Retina (tissue), 1 donor: ENCODE measurements at regions not wholly inside any gene's neighbourhood (a gene's known extent, or its start where the extent isn't known, plus 50 kb on each side); places are given as distances from the start of the nearest gene placed in this dataset.

Experiments
- DNase-seq: peaks from one replicate; pipeline ENCODE4 v3.0.0-alpha.2; 2016

DNA sequence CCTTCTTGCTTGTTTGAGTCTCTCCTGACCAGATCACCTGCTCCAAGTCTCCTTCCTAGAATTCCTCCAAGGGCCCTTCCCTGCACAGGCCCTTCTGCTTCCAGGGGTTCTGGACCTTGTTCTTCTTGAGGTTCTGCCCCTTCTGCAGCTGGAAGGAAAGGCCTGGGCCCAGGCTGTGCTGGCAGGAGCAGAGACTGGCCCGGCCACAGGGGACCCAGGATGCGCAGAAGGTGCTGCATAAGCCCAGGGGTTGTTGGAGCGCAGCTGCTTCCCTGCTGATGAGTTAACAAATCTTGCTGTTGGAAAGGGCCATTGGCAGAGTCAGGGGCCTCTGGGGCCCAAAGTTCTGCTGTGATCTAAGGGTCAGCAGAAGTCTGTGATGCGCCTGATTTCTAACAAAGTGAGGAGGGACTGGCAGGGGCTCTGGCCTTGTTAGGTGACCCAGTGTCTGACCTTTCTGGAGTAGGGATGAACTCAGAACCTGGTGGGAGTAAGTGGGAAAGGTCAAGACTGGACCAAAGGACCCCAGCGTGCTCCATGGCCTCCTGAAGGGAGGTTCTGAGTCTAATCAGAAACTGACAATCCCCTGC, 509.8 kb downstream of the PTPRU start:
- no peak for DNase-seq

DNA sequence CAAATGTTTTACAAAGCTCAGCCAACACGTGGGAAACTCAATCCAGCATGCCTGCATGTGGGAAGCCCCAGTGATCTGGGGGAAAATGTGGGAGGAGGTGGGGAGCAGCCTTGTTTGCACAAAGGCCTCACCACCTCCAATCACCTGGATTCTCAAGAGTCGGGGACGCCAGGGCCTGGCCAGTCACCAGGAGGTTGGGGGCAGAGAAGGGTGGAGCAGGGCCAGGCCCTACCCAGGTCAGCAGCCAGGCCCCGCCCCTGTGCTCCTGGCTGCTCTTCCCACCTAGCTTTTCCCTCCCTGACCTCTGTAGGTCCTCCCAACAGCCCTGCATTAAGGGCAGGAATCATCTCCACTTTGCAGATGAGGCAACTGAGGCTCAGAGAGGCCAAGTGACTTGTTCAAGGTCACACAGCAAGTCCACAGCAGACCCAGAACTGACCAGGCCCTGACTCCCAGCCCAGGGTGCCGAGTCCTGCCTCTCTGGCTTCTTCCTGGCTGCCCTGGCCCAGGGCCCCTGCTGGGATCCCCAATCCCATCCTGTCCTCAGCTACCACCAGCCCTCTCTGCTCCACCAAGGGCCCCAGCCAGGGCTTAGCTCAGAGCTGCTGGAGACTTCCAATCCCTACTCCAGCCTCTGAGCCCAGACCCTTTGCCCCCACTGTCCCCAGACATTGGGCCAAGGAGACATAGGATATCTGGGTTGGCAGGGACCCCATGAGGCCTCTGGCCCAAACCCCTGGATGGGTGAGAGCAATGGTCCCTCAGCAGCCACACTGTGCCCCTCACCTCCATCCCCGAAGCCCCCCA, 508.6 kb downstream of the PTPRU start:
- no peak for DNase-seq

DNA sequence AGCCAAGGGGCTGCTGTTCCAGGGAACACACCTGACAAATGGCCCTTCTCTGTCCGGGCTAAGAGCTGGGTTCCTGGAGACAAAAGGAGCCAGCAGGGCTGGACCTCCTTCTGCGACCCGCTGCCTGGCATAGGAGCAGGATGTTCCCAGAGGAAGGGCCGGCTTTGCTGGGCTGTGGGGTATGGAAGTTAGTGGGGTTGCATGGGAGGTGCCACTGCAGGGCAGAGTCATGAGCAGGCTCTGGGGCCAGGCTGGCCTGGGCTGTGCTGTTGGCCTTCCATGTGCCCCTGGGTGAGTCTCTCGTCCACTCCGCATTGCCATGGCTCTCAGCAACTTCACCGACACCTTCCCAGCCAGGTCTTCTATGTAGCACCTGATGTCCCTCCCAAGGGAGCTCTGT, 507.6 kb downstream of the PTPRU start:
- no peak for DNase-seq

DNA sequence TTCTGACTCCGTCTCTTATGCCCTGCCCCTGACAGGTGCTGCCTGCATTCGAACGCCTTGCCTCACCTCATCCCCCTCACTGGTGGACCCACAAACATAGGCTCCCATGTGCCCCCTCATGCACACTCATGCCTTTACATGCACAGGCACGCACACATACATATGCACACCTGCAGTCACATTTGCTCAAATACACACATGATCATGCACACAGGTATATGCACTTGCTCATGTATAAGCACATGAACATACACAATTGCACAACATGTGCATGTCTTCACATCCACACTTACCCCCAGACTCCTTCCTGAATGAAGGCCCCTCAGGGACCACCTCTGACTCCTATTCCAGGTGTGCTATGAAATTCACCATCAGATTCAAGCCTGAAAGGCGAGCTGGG, 506.9 kb downstream of the PTPRU start:
- DNase-seq, result no peak

DNA sequence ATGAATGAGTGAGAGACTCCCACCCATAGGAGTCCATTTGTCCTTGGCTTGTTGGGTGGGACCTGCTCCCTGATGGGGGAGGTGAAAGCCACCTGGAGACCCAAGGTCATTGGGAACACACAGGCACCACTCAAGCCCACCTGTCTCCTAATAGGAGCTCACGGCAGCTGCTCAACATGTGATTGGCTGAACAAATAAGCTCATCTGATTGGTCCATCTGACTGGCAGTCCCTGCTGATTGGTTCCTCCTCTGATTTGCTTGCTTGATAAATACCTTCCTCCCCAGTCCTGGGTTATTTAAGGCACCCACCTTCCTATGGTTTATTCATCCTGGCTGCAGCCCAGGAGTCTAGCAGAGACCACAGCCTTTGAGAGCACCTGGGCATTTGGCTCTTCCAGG, 502.9 kb downstream of the PTPRU start:
- DNase-seq, result no peak

DNA sequence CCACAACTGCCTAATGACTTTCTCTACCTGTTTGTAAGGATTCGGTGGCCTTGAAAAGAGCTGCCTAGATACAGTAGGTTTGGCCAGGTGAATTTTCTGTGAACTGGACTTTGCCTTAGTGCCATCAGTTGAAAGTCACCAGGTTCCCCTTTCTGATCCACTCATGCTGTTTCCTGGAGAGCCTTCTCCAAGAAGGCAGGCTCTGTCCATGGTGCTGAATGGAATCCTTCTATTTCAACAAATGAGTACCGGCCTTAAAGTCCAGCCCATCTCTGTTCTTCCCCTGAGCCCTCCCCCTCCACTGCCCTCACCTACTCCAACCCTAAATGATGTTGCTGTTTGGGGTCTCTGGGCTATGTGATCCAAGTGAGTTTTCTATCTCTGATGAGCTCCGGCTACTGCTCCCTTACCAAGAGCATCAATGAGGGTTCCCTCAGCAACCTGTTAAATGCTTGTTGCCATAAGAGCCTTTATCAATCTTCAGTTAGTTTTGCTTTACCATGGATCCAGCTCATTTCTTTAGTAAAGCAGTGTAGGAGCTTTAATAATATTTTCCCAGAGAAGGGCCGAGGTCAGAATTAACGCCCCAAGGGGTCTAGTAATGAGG, 500.4 kb downstream of the PTPRU start:
- no peak for DNase-seq

DNA sequence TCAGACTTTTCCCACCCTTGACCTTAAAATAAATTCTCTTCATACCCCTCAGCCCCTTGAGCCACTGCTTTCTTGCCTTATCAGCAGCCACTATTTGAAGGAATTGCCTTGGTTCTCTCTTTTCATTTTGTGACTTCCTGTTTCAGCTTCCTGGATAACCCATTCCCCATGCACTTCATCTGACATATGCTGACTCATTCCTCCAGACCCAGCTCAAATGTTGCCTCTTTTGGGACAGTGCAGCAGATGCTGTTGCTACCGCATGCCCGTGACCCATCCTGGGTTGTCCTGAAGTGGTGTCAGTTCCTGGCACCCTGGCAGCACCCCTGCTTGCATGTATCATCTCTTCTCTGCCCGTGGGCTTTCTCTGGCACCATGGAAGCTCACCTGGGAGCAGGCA, 496.1 kb downstream of the PTPRU start:
- no peak for DNase-seq

DNA sequence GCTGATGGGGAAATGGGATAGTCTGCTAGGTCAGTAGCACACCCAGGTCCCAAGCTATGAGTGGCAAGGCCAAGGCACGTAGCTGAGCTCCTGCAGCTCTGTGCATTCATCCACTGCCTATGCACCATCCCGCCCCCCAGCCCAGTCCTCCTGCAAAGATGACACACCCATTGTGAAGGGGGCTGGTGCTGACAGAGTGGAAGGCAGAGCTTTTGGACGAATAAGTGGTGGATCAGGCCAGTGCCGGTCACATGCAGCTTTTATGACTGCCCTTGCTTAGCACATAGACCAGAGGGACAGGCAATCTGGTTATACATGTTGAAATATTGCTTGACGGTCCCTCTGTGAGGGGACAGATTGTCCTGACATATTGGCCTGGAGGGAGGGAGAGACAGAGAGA, 494.3 kb downstream of the PTPRU start:
- no peak for DNase-seq

DNA sequence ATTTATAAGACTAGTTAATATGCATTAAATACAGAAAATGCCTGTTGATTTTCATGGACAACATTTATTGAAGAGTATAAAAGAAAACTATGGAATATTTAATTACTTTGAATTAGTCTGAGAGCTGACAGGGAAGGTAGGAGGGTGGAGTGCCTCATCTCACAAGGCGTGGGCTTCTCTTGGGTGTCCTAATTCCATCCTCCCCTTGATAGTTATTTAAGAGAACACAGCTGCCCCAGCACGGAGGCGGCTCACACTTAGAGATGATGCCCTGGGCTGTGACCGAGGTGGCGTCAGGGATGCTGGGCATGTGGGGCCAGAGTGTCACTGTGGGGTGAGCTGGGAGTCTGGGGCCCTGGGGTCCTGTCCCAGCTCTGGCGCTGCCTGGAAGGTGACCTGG, 493.0 kb downstream of the PTPRU start:
- no peak for DNase-seq

DNA sequence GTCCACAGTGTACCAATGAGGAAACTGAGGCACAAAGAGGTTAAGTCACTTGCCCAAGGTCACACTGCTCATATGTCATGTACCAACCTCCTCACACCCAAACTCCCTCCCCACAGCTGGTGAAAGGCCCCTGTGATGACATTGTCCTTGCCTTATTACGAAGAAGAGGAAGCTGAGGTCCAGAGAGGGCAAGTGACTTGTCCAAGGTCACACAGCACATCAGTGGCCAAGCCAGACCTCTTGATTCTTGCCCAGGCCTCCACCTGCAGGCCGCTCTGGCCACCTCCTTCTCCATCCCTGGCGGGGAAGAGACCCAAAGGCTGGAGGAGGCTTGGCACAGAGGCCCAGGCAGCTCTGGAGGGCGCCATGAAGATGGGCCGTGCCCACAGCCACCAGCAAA, 492.4 kb downstream of the PTPRU start:
- no peak for DNase-seq

DNA sequence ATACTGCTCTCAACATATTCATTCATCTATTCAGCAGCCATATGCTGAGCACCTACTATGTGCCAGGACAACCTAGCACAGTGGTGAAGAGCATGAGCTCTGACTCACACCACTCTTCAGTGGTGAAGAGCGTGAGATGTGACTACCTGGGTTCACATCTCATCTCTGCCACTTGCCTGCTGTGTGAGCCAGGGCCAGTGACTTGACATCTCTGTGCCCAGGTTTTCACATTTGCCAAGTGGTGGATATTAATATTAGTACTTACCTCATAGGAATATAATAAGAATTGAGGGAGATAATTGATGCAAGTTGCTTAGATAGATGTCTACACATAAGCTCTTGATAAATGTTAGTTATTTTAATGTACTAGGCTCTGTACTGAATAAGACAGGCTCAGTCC, 488.9 kb downstream of the PTPRU start:
- no peak for DNase-seq

DNA sequence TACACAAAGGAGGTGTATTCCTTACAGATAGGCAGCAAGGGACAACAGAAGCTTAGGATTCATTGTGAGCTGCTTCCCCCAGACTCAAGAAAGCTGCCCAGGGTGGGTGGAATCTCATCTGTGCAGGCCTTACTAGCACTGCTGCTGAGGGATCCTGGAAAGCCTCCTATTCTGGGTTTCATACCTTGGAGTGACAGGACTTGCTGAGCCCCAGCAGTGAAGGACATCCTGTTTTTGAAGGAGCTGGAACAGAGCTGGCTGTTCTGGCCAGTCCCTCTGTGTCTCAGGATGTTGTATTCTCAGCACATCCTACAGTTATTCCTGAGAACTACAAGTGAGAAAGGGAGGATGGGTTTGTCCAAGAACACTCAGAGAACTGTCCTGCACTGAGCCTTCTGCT, 486.3 kb downstream of the PTPRU start:
- DNase-seq, result no peak

DNA sequence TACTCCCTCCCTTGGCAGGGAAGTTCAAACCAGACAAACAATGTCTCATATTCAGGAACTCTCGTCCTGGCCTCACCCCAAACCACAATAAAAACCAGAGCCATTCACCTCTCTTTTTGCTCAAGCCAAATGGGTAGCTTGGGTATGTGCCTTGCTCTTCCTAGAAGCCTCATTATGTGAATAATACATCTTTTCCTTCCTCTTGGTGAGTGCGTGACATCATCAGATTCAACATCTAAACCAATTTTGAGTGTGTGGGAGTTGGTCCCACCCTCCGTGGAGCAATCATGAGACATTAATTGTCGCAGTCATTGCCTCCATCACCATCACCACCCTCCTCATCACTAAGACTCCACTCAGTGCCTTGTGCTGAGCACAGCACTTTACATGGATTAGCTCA, 482.9 kb downstream of the PTPRU start:
- DNase-seq, result no peak

DNA sequence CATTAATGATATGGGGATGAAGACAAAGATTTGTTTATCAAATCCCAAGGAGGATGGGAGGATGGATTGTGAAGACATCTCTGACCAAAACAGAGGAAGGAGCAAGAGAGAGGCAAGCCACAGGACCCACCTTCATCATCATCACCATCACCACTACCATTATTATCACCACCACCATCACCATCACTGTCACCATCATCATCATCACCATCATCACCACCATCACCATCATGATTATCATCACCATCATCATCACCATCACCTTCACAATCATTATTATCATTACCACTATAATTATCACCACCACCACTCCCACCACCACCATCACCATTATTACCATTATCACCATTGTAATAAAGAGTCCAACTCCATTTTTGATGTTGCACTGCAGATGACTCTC, 482.5 kb downstream of the PTPRU start:
- no peak for DNase-seq

DNA sequence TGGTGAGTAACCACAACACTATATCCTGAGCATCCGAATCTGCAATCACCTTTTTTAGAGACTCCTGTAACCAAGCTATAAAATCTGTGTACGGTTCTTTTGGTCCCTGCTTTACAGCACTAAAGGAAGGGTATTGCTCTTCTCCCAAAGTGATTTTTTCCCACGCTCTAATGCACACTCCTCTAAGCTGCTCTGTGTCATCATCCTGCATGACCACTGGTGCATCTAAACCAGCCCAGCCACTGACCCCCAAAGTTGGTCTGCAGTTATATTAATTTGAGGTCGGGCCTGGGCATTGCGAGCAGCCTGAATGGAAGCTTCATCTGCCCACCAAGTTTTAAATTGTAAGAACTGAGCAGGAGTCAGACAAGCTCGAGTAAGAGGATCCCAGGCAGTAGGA, 480.0 kb downstream of the PTPRU start:
- DNase-seq, result no peak

DNA sequence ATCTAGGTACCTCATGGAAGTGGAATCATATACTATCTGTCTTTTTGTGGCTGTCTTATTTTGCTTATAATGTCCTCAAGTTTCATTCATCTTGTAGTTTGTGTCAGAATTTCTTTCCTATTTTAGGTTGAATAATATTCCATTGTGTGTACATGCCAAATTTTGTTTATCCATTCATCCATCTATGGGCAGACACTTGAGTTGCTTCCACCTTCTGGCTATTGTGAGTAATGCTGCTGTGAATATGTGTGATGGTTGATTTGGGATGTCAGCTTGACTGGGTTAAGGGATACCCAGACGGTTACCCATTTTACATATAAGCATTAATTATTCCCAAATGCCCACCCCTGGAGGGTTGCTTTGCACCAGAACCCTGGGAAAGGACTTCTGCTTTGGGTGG, 477.5 kb downstream of the PTPRU start:
- DNase-seq, result no peak

DNA sequence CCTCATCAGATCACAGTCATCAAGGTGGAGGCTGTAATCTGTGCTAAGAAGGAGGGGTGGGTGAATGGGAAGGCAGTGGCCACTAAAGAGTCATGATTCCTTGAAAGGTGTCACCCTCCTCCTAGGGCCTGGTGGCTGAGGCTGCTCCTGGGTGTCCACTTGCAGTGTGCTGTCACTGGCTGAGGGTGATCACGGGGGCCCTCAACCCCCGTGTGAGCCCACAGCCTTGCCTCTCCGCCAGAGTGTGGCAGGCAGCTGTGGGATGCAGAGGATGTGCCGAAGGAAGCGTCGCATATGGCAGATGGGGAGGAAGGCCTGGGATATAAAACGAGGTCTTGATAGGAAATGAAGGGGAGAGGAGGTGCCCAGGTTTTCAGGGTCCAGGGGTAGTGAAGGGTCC, 476.5 kb downstream of the PTPRU start:
- DNase-seq, result no peak

DNA sequence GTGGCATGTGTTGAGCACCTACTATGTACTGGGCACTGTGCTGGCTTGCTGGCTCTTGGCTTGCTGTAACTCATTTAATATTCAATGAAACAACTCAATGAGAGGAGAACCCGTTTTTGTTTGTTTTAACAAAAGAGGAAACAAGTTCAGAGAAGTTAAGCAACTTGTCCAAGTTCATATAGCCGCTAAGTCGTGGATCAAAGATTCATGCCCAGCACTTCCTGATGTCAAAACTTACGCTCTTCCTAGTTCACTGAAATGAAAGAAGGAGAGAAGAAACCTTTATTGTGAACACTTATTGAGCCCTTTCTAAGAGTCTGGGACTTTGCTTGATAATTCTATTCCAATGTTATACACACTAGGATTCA, 475.9 kb downstream of the PTPRU start:
- no peak for DNase-seq

DNA sequence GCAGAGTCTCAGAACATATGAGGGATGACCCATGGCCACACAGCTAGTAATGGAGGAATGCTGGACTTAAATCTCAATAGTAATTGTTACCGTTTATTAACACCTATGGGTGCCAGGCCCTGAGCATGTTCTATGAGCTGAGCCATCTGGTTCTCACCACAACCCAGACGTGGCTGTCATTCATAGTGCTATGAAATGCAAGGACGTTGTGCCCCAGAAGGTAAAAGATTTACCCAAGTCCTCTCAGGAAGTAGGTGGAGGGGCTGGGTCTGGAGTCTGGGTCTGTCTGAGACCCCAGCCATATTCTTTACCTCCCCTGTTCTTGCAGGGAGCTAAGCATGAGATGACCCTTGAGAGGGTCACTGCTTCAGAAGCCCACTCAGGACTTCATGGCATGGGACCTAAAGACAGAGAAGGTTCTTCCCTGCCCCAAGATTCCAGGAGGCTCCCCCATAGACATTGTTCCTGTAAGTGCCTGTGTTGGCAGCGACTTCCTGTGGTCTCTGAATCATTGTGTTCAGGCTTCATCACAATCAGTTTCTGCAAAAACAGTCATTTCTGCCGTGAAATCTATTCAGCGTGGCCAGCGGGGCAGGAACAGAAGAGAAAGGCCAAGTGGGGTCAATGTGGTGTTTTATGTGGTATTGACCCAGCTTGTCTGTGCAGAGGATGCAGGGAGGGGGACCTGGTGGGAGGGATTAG, 475.4 kb downstream of the PTPRU start:
- no peak for DNase-seq

DNA sequence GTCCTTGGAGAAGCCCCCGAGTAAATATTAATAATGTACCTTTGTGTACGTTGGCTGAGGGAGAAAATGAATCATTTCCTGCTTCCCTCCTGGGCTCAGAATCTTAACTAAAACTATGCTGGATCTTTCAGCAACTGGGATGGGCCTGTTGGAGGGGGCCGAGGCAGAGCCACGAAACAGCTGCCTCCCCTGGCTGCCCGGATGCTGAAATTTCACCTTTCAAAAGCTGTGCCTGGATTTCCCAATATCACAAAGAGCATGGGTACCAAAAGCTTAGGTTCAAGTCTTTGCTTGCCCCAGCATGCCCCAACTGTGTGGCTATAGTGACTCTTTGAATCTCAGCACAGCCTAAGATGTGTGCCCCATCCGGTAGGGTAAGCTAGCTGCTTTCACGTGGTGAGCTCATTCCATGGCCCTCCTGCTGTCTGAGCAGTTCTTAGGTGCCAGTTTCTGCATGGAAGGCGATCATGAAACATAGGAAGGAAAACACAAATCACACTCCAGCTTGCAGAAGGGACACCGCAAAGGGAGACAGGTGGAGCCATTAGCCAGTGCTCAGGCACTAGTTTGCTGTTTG, 473.5 kb downstream of the PTPRU start:
- no peak for DNase-seq

DNA sequence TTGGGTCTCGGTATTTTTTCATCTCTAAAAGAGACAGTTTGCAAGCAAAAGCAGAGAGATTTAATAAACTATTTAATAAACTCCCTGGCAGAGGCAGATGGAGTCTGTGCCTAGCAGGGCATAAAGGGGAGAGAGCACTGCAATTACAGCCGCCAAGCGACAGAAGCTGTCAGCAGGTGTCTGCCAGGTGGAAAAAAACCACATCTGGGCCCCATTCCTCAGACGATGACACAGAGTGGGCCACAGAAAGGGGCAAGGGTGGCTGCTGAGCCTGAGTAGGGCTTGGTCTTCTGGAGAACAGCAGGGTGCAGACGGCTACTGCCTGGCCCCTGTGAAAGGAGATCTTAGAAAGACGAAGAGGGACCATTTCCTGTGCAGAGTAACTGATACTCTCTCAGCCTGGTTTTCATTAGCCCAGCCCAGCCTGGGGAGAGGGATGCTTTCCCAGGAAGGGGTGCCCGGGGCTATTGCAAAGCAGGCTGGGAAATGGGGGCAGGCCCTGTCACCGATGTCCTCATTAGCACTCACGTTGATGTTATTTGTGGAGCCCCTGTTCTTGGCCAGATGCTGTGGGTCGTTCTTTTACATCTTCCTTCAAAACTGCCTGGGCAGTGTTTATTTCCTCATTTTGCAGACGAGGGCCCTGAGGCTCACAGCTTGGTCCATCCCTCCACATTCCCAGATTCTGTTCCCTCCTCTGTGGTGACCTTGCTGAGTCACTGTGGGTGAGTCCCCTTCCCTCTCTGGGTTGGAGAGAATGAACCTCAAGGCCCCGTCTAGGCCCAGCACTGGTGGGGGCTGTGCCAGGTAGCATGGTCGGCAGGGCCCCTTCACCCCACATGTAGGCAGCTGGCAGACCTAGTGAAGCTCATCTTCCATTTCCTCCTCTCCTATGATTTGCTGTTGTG, 472.7 kb downstream of the PTPRU start:
- DNase-seq, result peak; percentile 51

DNA sequence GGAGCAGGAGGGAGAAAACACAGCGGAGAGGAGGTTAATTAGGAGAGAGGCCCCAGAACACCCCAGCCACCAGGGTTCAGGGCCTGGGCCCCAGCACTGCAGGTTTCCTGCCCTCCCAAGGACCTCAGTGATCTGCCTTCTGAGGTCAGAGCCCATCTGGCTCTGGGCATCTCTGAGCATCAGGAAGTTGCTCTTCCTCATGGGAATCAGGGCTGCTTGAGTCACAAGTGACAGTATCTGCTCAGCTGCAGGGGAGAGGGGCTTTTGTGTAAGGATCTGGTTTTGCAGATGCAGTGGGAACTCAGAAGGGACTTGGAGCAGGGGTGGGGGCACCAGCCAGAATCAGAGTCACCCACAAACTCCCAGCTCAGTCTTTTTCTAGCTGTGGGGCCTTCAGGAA, 472.1 kb downstream of the PTPRU start:
- DNase-seq, result peak; percentile 52

DNA sequence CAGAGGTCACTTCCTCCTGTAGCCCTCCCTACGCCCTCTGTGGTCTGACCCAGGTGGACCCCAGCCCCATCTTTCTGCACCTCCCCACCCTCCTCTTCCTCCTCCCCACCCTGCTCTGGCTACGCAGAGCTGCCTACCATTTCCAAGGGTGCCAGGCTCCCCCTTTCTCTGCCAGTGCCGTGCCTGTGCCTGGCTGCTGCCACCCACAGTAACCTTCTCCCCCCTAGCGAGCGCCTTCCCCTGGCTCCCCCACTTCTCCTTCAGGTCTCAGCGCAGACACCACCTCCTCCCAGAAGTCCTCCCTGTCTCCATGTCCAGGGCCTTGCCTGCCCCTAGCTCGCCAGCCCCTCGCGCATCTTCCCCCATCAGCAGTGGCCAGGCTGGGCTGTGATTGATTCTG, 471.5 kb downstream of the PTPRU start:
- no peak for DNase-seq
